MM.1S (cell line): ENCODE measurements at regions not wholly inside any gene's neighbourhood (a gene's known extent, or its start where the extent isn't known, plus 50 kb on each side); places are given as distances from the start of the nearest gene placed in this dataset.

ENCODE experiments used
- DNase-seq: peaks from one replicate; pipeline ENCODE4 v3.0.0-alpha.2; 2015
- H2AFZ ChIP-seq: fragments of 300-600 bp; sonication (generic); 2 replicates; pipeline ENCODE4 v1.6.0; 2016; ENCODE audit warnings: antibody characterized with exemption, low read length
- H3F3A ChIP-seq: fragments of 300-600 bp; sonication (generic); 2 replicates; pipeline ENCODE4 v1.6.1; 2016; ENCODE audit warnings: mild to moderate bottlenecking, antibody characterized with exemption, low read length, moderate library complexity, mixed read lengths; ENCODE audit not compliant: insufficient read depth
- H3K27ac ChIP-seq: fragments of 300-600 bp; sonication (generic); 2 replicates; pipeline ENCODE4 v1.5.1; 2016; ENCODE audit warnings: mild to moderate bottlenecking, low read length
- H3K27me3 ChIP-seq: fragments of 300-600 bp; sonication (generic); replicated peaks from 2 replicates; pipeline ENCODE4 v1.6.0; 2016; ENCODE audit warnings: low read length; ENCODE audit not compliant: insufficient read depth
- H3K36me3 ChIP-seq: fragments of 300-600 bp; sonication (generic); replicated peaks from 2 replicates; pipeline ENCODE4 v1.6.1; 2016; ENCODE audit warnings: mild to moderate bottlenecking, low read length, mixed read lengths; ENCODE audit not compliant: insufficient read depth
- H3K4me1 ChIP-seq: fragments of 300-600 bp; sonication (generic); 2 replicates; pipeline ENCODE4 v1.6.1; 2016; ENCODE audit warnings: low read length, mixed read lengths
- H3K4me2 ChIP-seq: fragments of 300-600 bp; sonication (generic); 2 replicates; pipeline ENCODE4 v1.6.0; 2016; ENCODE audit warnings: low read depth, low read length
- H3K4me3 ChIP-seq: fragments of 300-600 bp; sonication (generic); 2 replicates; pipeline ENCODE4 v1.5.1; 2016; ENCODE audit warnings: low read length, mixed read lengths
- H3K79me2 ChIP-seq: fragments of 300-600 bp; sonication (generic); 2 replicates; pipeline ENCODE4 v1.6.1; 2016; ENCODE audit warnings: mixed run types, low read length, mixed read lengths
- H3K9ac ChIP-seq: fragments of 300-600 bp; sonication (generic); 2 replicates; pipeline ENCODE4 v1.6.1; 2016; ENCODE audit warnings: low read length, mixed read lengths
- H3K9me2 ChIP-seq: fragments of 300-600 bp; sonication (generic); replicated peaks from 2 replicates; pipeline ENCODE4 v1.6.1; 2016; ENCODE audit warnings: mild to moderate bottlenecking, low read length, mixed read lengths; ENCODE audit not compliant: insufficient read depth
- H3K9me3 ChIP-seq: fragments of 300-600 bp; sonication (generic); replicated peaks from 2 replicates; pipeline ENCODE4 v1.6.1; 2016; ENCODE audit warnings: mild to moderate bottlenecking, low read length, mixed read lengths; ENCODE audit not compliant: insufficient read depth
- H4K20me1 ChIP-seq: fragments of 300-600 bp; sonication (generic); 2 replicates; pipeline ENCODE4 v1.6.1; 2016; ENCODE audit warnings: mild to moderate bottlenecking, low read length, moderate library complexity, mixed read lengths; ENCODE audit not compliant: insufficient read depth
- CTCF ChIP-seq: fragments of 300-600 bp; sonication (generic); IDR thresholded peaks from 2 replicates; pipeline ENCODE4 v1.5.1; 2016; ENCODE audit warnings: antibody characterized with exemption, low read length, mixed read lengths
- EZH2 ChIP-seq: fragments of 300-600 bp; sonication (generic); optimal IDR thresholded peaks from 2 replicates; pipeline ENCODE3; 2017; ENCODE audit warnings: low read depth, mild to moderate bottlenecking, antibody characterized with exemption, low read length, mixed read lengths
- EZH2phosphoT487 ChIP-seq: fragments of 300-600 bp; sonication (generic); IDR thresholded peaks from 2 replicates; pipeline ENCODE4 v1.6.1; 2018; ENCODE audit warnings: antibody characterized with exemption, low read length

DNA sequence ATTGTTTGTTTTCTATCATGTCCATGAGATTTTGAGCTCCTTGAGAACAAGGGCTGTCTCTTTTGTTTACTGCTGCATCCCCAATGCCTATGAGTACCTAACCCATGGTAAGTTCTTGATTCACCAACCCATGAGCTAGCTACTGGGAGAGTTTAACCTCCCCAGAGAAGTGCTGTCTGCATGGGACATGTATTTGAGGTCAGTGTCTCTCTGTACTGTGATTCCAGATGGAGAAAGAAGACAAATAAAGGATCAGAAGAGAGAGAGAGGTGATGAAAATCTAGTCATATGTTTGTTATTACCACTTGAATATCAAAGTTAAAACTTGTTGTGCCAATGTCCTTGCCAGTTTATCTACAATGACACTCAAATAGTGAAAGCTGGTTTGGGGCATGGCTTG, 421.8 kb downstream of the BCAT1 start:
- DNase-seq, result no peak
- no peaks in the 10 kb centered on the region for H3K79me2 ChIP-seq
- no peaks in the 10 kb centered on the region for H3K27me3 ChIP-seq
- H3K4me3 ChIP-seq, result no peak overlapping the region
- no peak overlapping the region for H3K9ac ChIP-seq
- H3K9me2 ChIP-seq, result no peaks in the 10 kb centered on the region
- H3K4me1 ChIP-seq, result no peaks in the 10 kb centered on the region
- H3K36me3 ChIP-seq, result no peaks in the 10 kb centered on the region
- no peaks in the 10 kb centered on the region for H3K9me3 ChIP-seq
- H3K4me2 ChIP-seq, result no peak overlapping the region
- H3F3A ChIP-seq, result no peaks in the 10 kb centered on the region
- TF ChIP-seq CTCF, result no peak
- TF ChIP-seq EZH2, result no peak
- TF ChIP-seq EZH2phosphoT487, result no peak
- H3K27ac ChIP-seq, result no peak overlapping the region
- no peaks in the 10 kb centered on the region for H4K20me1 ChIP-seq
- H2AFZ ChIP-seq, result no peak overlapping the region

GRCh38 chr12:24522736-24523135, 426.2 kb downstream of the BCAT1 start:
- no peak overlapping the region for H3K4me3 ChIP-seq
- no peaks in the 10 kb centered on the region for H3K9me2 ChIP-seq
- H3K9me3 ChIP-seq, result 0 out of 2 replicates have a peak, but pooled peaks cover 4% of the 10 kb centered on the region
- H3K4me1 ChIP-seq, result no peaks in the 10 kb centered on the region
- no peaks in the 10 kb centered on the region for H3K27me3 ChIP-seq
- H4K20me1 ChIP-seq, result no peaks in the 10 kb centered on the region
- H3K79me2 ChIP-seq, result no peaks in the 10 kb centered on the region
- H3K27ac ChIP-seq, result no peak overlapping the region
- H2AFZ ChIP-seq, result no peak overlapping the region
- no peaks in the 10 kb centered on the region for H3F3A ChIP-seq
- TF ChIP-seq CTCF (no peak), EZH2phosphoT487 (no peak), EZH2 (no peak)
- no peak overlapping the region for H3K9ac ChIP-seq
- DNase-seq, result no peak
- no peak overlapping the region for H3K4me2 ChIP-seq
- no peaks in the 10 kb centered on the region for H3K36me3 ChIP-seq

DNA sequence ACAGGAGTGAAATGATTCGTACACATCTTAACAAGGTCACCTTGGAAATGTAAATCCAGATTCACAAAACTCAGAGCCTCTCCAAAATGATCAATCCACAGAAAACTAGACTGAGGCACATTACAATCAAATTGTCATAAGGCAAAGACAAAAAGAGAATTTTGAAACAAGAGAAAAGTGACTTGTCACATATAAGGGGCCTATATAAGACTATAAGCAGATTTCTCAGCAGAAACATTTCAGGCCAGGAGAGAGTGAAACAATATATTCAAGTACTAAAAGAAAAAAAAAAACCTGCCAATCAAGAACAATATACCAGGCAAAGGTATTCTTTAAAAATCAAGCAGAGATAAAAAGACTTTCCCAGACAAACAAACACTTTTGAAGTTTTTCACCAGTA, 429.1 kb downstream of the BCAT1 start:
- TF ChIP-seq CTCF, result no peak
- no peak for DNase-seq
- H3K9me3 ChIP-seq, result 0 out of 2 replicates have a peak, but pooled peaks cover 4% of the 10 kb centered on the region

DNA sequence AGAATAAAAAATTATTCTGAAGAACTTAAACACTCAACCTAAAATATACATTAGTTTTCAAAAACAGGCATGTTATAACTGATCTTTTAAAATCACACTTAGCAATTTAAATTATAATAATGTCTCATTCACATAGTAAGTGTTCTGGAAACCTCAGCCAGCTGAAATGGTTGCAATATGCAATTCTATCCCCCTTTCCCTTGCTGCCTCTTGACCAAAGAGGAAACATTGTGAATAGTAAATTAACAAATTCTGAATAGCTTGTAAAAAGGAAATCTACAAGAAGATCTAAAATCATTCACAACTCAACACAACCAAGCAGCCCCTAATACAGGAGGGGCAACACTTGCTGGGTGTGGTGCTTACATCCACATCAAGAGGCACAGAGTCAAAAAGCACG, 431.9 kb downstream of the BCAT1 start:
- no peak overlapping the region for H3K4me3 ChIP-seq
- H3K9ac ChIP-seq, result no peak overlapping the region
- H3K4me1 ChIP-seq, result no peaks in the 10 kb centered on the region
- no peak for DNase-seq
- H2AFZ ChIP-seq, result no peak overlapping the region
- H3K27me3 ChIP-seq, result no peaks in the 10 kb centered on the region
- no peak for TF ChIP-seq EZH2phosphoT487
- TF ChIP-seq EZH2, result no peak
- no peak for TF ChIP-seq CTCF
- H3K79me2 ChIP-seq, result no peaks in the 10 kb centered on the region
- H3F3A ChIP-seq, result no peaks in the 10 kb centered on the region
- H4K20me1 ChIP-seq, result no peaks in the 10 kb centered on the region
- no peak overlapping the region for H3K4me2 ChIP-seq
- no peaks in the 10 kb centered on the region for H3K9me2 ChIP-seq
- no peak overlapping the region for H3K27ac ChIP-seq
- H3K36me3 ChIP-seq, result no peaks in the 10 kb centered on the region
- 0 out of 2 replicates have a peak, but pooled peaks cover 4% of the 10 kb centered on the region for H3K9me3 ChIP-seq

More for the DNA sequence above, 429.1 kb downstream of the BCAT1 start:
- H4K20me1 ChIP-seq, result no peaks in the 10 kb centered on the region
- no peaks in the 10 kb centered on the region for H3F3A ChIP-seq
- H3K4me1 ChIP-seq, result no peaks in the 10 kb centered on the region
- no peak overlapping the region for H3K4me2 ChIP-seq
- H3K9me2 ChIP-seq, result no peaks in the 10 kb centered on the region
- H3K36me3 ChIP-seq, result no peaks in the 10 kb centered on the region
- H3K4me3 ChIP-seq, result no peak overlapping the region
- H3K27me3 ChIP-seq, result no peaks in the 10 kb centered on the region
- no peaks in the 10 kb centered on the region for H3K79me2 ChIP-seq
- H3K27ac ChIP-seq, result no peak overlapping the region
- no peak overlapping the region for H3K9ac ChIP-seq
- no peak overlapping the region for H2AFZ ChIP-seq
